ENCODE measurements at regions not wholly inside any gene's neighbourhood (a gene's known extent, or its start where the extent isn't known, plus 50 kb on each side); places are given as distances from the start of the nearest gene placed in this dataset.

DNA sequence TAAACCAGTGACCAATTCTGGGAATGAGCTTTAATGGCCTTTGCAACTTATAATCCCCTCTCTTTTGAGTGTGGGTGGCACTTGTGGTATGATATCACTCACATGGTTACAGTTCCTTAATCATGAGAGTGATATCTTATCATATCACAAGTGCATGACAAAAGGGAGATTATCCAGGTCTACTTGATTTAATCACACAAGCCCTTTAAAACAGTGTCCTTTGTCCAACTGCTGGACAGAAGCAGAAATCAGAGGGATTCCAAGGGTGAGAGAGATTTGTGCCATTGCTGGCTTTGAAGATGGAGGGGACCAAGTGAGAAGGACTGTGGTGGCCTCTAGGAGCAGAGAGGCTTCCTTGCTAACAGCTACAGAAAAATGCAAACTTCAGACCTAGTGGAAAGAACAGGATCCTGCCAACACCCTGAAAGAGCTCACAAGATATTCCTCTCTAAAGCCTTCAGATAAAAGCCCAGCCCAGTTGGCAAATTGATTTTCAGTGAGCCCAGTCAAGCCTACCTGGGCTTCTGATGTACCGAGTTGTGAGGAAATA, 279.0 kb upstream of the TLE4 start:
- intact Hi-C loops (cut with DNase I) = no loop called here
- no peaks in the 10 kb centered on the region for H3K27me3 ChIP-seq
- TF ChIP-seq, protein P1, sequence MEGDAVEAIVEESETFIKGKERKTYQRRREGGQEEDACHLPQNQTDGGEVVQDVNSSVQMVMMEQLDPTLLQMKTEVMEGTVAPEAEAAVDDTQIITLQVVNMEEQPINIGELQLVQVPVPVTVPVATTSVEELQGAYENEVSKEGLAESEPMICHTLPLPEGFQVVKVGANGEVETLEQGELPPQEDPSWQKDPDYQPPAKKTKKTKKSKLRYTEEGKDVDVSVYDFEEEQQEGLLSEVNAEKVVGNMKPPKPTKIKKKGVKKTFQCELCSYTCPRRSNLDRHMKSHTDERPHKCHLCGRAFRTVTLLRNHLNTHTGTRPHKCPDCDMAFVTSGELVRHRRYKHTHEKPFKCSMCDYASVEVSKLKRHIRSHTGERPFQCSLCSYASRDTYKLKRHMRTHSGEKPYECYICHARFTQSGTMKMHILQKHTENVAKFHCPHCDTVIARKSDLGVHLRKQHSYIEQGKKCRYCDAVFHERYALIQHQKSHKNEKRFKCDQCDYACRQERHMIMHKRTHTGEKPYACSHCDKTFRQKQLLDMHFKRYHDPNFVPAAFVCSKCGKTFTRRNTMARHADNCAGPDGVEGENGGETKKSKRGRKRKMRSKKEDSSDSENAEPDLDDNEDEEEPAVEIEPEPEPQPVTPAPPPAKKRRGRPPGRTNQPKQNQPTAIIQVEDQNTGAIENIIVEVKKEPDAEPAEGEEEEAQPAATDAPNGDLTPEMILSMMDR (IDR thresholded peaks at IDR 0.05) = no peak
- no peak for TF ChIP-seq POLR2A (IDR thresholded peaks at IDR 0.05)
- H3K27ac ChIP-seq = no peak overlapping the region
- no peaks in the 10 kb centered on the region for H3K4me1 ChIP-seq
- no peak for DNase-seq
- H3K36me3 ChIP-seq = no peaks in the 10 kb centered on the region
- H3K9me3 ChIP-seq = no peaks in the 10 kb centered on the region
- WGBS, 2 donors = 0 to 100% methylated on average over 1 of the region's 1 CpG
- H3K4me3 ChIP-seq (replicated peaks in 1 of 3) = no peak overlapping the region

DNA sequence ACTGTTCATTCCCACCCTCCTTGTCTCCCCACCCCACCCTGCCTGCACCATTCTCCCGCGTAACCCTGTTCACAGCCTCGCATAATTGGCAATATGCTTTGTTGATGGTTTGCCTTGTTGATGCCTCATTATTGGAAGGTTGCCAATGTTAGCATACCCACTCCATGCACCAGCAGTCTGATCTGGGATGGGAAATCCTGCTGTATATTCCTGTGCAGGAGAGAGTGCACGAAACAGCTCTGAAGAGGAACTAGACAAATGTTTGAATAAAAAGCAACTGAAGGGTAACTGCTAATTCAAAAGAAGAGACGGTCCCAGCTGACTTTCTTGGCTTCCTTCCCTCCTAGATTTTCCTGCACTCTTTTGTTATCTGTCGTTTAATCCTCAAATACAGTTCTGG, 271.7 kb upstream of the TLE4 start:
- no peak for TF ChIP-seq POLR2A (IDR thresholded peaks at IDR 0.05)
- TF ChIP-seq, protein P1 (IDR thresholded peaks at IDR 0.05) = no peak
- H3K27ac ChIP-seq = no peak overlapping the region
- H3K9me3 ChIP-seq = no peaks in the 10 kb centered on the region
- H3K4me1 ChIP-seq = no peaks in the 10 kb centered on the region
- H3K36me3 ChIP-seq = no peaks in the 10 kb centered on the region
- H3K27me3 ChIP-seq = no peaks in the 10 kb centered on the region
- no peak for DNase-seq
- 33 to 39% methylated on average over 6 of the region's 6 CpGs for WGBS, 2 donors
- intact Hi-C loops (cut with DNase I) = no loop called here
- no peak overlapping the region for H3K4me3 ChIP-seq (replicated peaks in 1 of 3)

DNA sequence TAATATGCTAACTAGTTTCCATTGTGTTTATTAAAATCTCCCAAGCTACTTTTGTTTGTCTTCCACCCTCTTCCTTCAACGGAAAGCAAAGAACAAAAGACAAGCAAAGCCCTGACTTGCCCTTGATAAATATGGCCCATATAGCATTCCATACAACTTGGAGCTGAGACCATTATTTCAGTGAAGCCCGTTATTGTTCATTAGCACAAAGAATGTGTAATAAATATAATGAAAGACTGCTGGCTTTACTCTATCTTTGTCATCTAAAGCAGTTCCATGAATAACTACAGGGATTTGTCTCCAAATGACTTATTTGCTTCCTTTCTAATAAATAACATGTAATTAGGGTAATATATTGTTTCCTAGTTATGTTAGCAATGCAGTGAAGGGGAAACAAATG, 270.7 kb upstream of the TLE4 start:
- H3K36me3 ChIP-seq = no peaks in the 10 kb centered on the region
- H3K27me3 ChIP-seq = no peaks in the 10 kb centered on the region
- TF ChIP-seq, protein P1 (IDR thresholded peaks at IDR 0.05) = no peak
- TF ChIP-seq POLR2A (IDR thresholded peaks at IDR 0.05) = no peak
- H3K4me1 ChIP-seq = no peaks in the 10 kb centered on the region
- H3K4me3 ChIP-seq (replicated peaks in 1 of 3) = no peak overlapping the region
- 55 to 60% methylated on average over 2 of the region's 2 CpGs for WGBS, 2 donors
- no peak overlapping the region for H3K27ac ChIP-seq
- DNase-seq = no peak
- H3K9me3 ChIP-seq = no peaks in the 10 kb centered on the region
- intact Hi-C loops (cut with DNase I) = no loop called here

DNA sequence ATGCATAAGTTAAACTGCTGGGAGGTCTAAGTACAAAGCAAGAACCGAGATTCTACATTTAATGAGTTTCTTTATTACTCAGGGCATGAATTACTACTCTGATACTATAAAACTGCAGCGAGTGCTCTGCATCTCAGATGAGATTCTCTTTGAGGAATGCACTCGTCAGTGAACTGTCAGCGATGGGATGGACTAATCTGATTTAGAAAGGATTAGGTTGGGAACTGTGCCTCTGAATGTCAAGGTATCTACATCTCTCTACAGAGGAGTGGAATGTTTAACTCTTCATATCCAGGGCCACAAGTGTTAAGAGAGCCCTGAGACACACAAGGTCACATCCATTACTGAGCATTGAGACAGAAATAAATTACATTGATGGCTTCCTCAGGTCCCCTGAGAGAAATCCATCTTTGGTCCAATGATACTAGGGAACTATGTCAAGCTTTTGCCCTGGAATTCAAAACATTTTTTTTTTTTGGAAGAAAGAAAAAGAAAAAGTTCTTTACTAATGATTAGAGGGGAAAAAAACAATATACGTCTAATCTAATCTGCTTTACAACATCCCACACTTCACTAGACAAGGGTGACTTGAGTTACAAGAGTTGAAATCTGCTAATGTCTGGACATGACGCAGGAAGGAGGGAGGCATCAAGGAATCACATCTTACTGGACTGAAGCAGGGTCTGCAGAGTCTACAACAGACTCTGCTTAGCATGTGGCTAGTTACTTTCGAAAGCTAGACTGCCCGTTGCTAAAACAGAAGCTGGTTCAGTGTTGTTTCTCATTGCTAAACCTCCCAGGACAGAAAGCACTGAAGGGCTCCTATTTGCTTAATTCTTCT, 270.0 kb upstream of the TLE4 start:
- no peak for DNase-seq
- Histone ChIP-seq H3K27ac (no peak overlapping the region), H3K36me3 (no peaks in the 10 kb centered on the region), H3K9me3 (no peaks in the 10 kb centered on the region), H3K4me3 (replicated peaks in 1 of 3) (no peak overlapping the region), H3K27me3 (no peaks in the 10 kb centered on the region), H3K4me1 (no peaks in the 10 kb centered on the region)
- intact Hi-C loops (cut with DNase I) = no loop called here
- TF ChIP-seq, protein P1 (IDR thresholded peaks at IDR 0.05) = no peak
- no peak for TF ChIP-seq POLR2A (IDR thresholded peaks at IDR 0.05)
- WGBS, 2 donors = 58 to 59% methylated on average over 8 of the region's 8 CpGs

- DNase-seq = no peak
- H3K9me3 ChIP-seq = no peaks in the 10 kb centered on the region
- intact Hi-C loops (cut with DNase I) = no loop called here
- 44 to 47% methylated on average over 4 of the region's 4 CpGs for WGBS, 2 donors
- H3K36me3 ChIP-seq = no peaks in the 10 kb centered on the region
- H3K4me3 ChIP-seq (replicated peaks in 1 of 3) = no peak overlapping the region
- no peak overlapping the region for H3K27ac ChIP-seq
- H3K4me1 ChIP-seq = no peaks in the 10 kb centered on the region
- no peaks in the 10 kb centered on the region for H3K27me3 ChIP-seq
- TF ChIP-seq POLR2A (IDR thresholded peaks at IDR 0.05) = no peak
- TF ChIP-seq, protein P1 (IDR thresholded peaks at IDR 0.05) = no peak
Observed at GRCh38 chr9:79302569-79302968, 269.2 kb upstream of the TLE4 start.

Data from thyroid gland (tissue), 4 donors.